ENCODE measurements at regions not wholly inside any gene's neighbourhood (a gene's known extent, or its start where the extent isn't known, plus 50 kb on each side); places are given as distances from the start of the nearest gene placed in this dataset.

GRCh38 chr2:102978091-102978490 lies 216.3 kb downstream of the TMEM182 start:
- TF ChIP-seq CTCF (conservative IDR thresholded peaks at IDR 0.05), result no peak
- no peak for TF ChIP-seq ZFX (IDR thresholded peaks at IDR 0.05)

All from C4-2B (cell line).